Kidney tubule cell (primary cell): ENCODE measurements at regions not wholly inside any gene's neighbourhood (a gene's known extent, or its start where the extent isn't known, plus 50 kb on each side); places are given as distances from the start of the nearest gene placed in this dataset.
"Not testable (repeated sequence)": the region's sequence is repeated elsewhere in the genome, so short reads cannot be mapped to it uniquely, and the experiment has no call there.

Source experiments
- DNase-seq: peaks from one replicate; pipeline ENCODE4 v3.0.0-alpha.2; 2018; ENCODE audit warnings: low spot score

- peak; percentile 5 for DNase-seq
Measured at GRCh38 chr6:28839443-28840120, 84.2 kb downstream of the TRIM27 start.

GRCh38 chr6:28841290-28841689 lies 82.5 kb downstream of the TRIM27 start:
- peak; percentile 15 for DNase-seq

- DNase-seq = not testable (repeated sequence)
Measured at GRCh38 chr6:28848756-28849155, 75.0 kb downstream of the TRIM27 start.
